Activated CD4-positive, alpha-beta memory T cell treated with anti-CD3 and anti-CD28 coated beads for 36 hours (primary cell): ENCODE measurements at regions not wholly inside any gene's neighbourhood (a gene's known extent, or its start where the extent isn't known, plus 50 kb on each side); places are given as distances from the start of the nearest gene placed in this dataset.
"Not testable (repeated sequence)": the region's sequence is repeated elsewhere in the genome, so short reads cannot be mapped to it uniquely, and the experiment has no call there.

ENCODE experiments used
- CTCF ChIA-PET: fragments of 350-600 bp; sonication (Branson Sonifier 250); formaldehyde crosslinking; loops from one replicate; lab custom pipeline; 2021; ENCODE audit warnings: antibody characterized with exemption, inconsistent platforms; lab: Charles Lee
- POLR2A ChIA-PET: fragments of 350-600 bp; sonication (Branson Sonifier 250); formaldehyde crosslinking; loops from one replicate; lab custom pipeline; 2021; ENCODE audit warnings: antibody characterized with exemption; lab: Charles Lee
- DNase-seq: peaks from one replicate; pipeline ENCODE4 v3.0.0-alpha.2; 2020
- H3K27ac Mint-ChIP-seq: one replicate; pipeline ENCODE4 v1.8.0; 2021; ENCODE audit warnings: mixed read lengths
- H3K27me3 Mint-ChIP-seq: one replicate; pipeline ENCODE4 v1.8.0; 2021; ENCODE audit warnings: mixed read lengths
- H3K36me3 Mint-ChIP-seq: one replicate; pipeline ENCODE4 v1.8.0; 2021; ENCODE audit warnings: mixed read lengths
- H3K4me1 Mint-ChIP-seq: one replicate; pipeline ENCODE4 v1.8.0; 2021; ENCODE audit warnings: low read depth, mixed read lengths
- H3K4me3 Mint-ChIP-seq: one replicate; pipeline ENCODE4 v1.8.0; 2021; ENCODE audit warnings: mild to moderate bottlenecking, mixed read lengths
- H3K9me3 Mint-ChIP-seq: one replicate; pipeline ENCODE4 v1.8.0; 2021; ENCODE audit warnings: mixed read lengths
- intact Hi-C: fragments of 100-400 bp; cut with micrococcal nuclease; formaldehyde crosslinking; loops from one replicate; pipeline ENCODE4 v1.15.1; 2023

DNA sequence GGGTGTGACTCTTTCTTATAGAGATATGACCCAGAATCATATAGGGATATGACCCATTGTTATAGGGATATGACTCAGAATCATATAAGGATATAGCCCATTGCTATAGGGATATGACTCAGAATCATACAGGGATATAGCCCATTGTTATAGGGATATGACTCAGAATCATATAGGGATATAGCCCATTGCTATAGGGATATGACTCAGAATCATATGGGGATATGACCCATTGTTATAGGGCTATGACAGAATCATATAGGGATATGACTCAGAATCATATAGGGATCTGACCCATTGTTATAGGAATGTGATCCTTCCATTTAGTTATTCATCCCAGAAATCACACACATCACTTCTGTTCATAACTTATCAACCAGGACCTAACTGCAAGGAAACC is 312.2 kb upstream of the ADARB2 start:
- Mint-ChIP-seq H3K27me3 (no peaks in the 10 kb centered on the region), H3K4me3 (no peak overlapping the region), H3K27ac (no peak overlapping the region), H3K9me3 (peaks cover 8% of the 10 kb centered on the region), H3K36me3 (no peaks in the 10 kb centered on the region), H3K4me1 (no peaks in the 10 kb centered on the region)
- CTCF ChIA-PET, result no interaction called here
- intact Hi-C loops, result no loop called here
- no peak for DNase-seq
- POLR2A ChIA-PET, result no interaction called here

DNA sequence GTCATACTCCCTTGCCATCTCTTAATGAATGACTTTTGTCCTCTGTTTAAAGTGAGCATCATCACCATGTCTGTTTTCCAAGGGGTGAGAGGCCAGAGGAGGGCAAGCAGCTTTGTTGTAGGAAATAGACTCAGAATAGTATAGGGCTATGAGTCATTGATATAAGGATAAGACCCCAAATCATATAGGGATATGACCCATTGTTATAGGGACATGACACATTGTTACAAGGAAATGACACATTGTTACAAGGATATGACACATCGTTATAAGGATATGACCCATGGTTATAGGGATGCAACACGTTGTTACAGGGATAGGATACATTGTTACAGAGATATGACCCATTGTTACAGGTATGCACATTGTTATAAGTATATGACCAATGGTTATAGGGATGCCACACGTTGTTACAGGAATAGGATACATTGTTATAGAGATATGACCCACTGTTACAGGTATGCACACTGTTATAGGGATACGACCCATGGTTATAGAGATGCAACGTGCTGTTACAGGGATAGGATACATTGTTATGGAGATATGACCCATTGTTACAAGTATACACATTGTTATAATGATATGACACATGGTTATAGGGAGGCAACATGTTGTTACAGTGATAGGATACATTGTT is 311.1 kb upstream of the ADARB2 start:
- Mint-ChIP-seq H3K27ac (no peak overlapping the region), H3K4me3 (no peak overlapping the region), H3K9me3 (peaks cover 8% of the 10 kb centered on the region), H3K4me1 (no peaks in the 10 kb centered on the region), H3K36me3 (no peaks in the 10 kb centered on the region), H3K27me3 (no peaks in the 10 kb centered on the region)
- intact Hi-C loops, result no loop called here
- ChIA-PET POLR2A (no interaction called here), CTCF (no interaction called here)
- no peak for DNase-seq

DNA sequence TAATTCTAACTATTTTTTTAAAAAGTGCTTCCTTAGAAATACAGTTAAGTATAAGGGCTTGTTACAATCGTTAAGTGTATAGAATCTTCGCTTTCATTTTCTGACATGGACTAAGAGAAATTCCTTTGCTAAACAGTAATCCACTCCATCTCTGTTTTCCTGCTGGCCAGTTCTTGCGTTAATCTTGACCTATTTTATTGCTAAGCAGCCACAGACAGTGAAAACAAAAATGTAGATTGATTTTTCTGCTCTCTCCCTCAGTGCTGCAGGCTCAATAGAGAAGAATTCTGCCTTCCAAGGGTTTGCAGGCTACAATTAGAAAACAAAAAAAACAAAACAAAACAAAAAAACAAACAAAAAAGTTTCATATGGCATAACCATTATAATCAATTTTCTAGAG is 310.4 kb upstream of the ADARB2 start:
- CTCF ChIA-PET, result no interaction called here
- intact Hi-C loops, result no loop called here
- POLR2A ChIA-PET, result no interaction called here
- Mint-ChIP-seq H3K27ac (no peak overlapping the region), H3K9me3 (peaks cover 8% of the 10 kb centered on the region), H3K4me1 (no peaks in the 10 kb centered on the region), H3K27me3 (no peaks in the 10 kb centered on the region), H3K4me3 (no peak overlapping the region), H3K36me3 (no peaks in the 10 kb centered on the region)
- DNase-seq, result no peak

DNA sequence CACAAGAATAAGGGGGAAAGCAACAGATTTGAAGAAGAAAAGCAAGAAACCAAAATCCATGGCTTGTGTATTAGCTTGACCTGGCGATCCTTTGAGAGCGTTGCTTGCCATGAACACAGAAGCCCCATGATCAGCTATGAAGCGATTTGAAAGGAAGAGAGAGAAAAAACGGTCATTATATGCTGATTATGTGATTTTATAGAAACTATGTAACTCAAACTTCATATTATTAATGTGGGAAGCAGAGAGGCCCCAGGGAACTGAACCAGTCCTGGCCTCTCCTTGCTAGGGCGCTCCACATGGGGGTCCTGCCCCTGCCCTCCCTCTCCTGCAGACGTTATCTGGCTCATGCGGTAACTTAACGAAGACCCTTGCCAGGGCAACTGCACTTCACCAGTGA is 306.1 kb upstream of the ADARB2 start:
- CTCF ChIA-PET, result no interaction called here
- Mint-ChIP-seq H3K36me3 (no peaks in the 10 kb centered on the region), H3K27ac (no peak overlapping the region), H3K27me3 (no peaks in the 10 kb centered on the region), H3K9me3 (peaks cover 1% of the 10 kb centered on the region), H3K4me1 (no peaks in the 10 kb centered on the region), H3K4me3 (no peak overlapping the region)
- POLR2A ChIA-PET, result no interaction called here
- intact Hi-C loops, result no loop called here
- DNase-seq, result no peak

DNA sequence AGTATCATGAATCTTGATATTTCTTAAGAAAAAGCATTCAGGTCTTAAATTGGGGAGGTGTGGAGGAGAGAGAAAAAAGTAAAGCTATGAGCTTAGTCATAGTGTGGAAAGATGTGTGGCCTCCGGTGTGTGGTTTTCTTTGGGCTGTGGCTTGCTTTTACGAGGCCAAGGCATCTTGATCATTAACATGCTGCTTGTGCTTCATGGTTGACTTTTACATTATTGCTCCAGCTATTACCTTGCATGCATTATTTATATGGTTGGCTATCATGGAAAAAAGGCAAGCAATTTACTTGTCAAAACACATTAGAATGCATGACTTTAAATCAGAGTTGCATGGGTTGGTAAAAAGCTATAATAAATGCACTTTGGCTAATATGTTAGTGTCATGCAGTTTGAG is 300.7 kb upstream of the ADARB2 start:
- intact Hi-C loops, result no loop called here
- peaks cover 2% of the 10 kb centered on the region for H3K36me3 Mint-ChIP-seq
- H3K9me3 Mint-ChIP-seq, result peaks cover 6% of the 10 kb centered on the region
- CTCF ChIA-PET, result no interaction called here
- H3K27ac Mint-ChIP-seq, result no peak overlapping the region
- DNase-seq, result no peak
- H3K27me3 Mint-ChIP-seq, result peaks cover 2% of the 10 kb centered on the region
- H3K4me3 Mint-ChIP-seq, result no peak overlapping the region
- POLR2A ChIA-PET, result no interaction called here
- no peaks in the 10 kb centered on the region for H3K4me1 Mint-ChIP-seq

DNA sequence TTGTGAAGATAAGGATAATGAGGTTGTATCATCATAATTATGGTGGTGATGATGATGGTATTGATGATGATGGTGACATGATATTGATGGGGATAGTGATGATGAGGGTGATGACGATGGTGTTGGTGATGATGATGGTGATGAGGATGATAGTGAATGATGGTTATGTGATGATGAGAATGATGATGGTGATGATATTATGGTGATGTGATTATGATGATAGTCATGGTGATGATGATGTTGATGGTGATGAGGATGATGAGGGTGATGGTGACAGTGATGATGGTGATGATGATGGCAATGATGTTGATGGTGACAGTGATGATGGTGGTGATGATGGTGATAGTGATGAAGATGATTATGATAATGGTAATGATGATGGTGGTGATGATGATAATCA is 299.9 kb upstream of the ADARB2 start:
- peaks cover 6% of the 10 kb centered on the region for H3K9me3 Mint-ChIP-seq
- no peak overlapping the region for H3K27ac Mint-ChIP-seq
- H3K4me3 Mint-ChIP-seq, result no peak overlapping the region
- H3K27me3 Mint-ChIP-seq, result peaks cover 2% of the 10 kb centered on the region
- no peaks in the 10 kb centered on the region for H3K4me1 Mint-ChIP-seq
- ChIA-PET CTCF (no interaction called here), POLR2A (no interaction called here)
- intact Hi-C loops, result no loop called here
- DNase-seq, result no peak
- H3K36me3 Mint-ChIP-seq, result peaks cover 2% of the 10 kb centered on the region

DNA sequence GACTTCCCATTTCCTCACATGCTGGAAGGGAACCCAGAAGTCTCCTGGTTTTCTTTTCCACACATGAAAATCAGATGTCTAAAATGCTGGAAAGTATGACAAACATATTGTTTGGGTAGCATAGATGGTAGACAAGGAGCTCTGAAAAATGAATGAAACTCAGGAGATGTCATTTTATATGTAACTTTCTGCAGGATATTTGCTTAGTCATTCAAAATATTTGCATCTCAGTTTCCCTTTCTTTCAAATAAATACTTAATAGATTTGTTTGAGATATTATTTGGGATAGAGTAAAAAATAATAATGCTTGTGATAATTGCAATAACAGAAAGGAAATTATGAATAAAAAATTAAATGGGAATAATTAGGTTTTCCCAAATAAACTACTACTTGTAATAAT is 298.9 kb upstream of the ADARB2 start:
- no peak for DNase-seq
- intact Hi-C loops, result no loop called here
- ChIA-PET POLR2A (no interaction called here), CTCF (no interaction called here)
- H3K9me3 Mint-ChIP-seq, result peaks cover 6% of the 10 kb centered on the region
- H3K4me1 Mint-ChIP-seq, result no peaks in the 10 kb centered on the region
- no peak overlapping the region for H3K27ac Mint-ChIP-seq
- peaks cover 2% of the 10 kb centered on the region for H3K36me3 Mint-ChIP-seq
- H3K4me3 Mint-ChIP-seq, result no peak overlapping the region
- peaks cover 2% of the 10 kb centered on the region for H3K27me3 Mint-ChIP-seq

DNA sequence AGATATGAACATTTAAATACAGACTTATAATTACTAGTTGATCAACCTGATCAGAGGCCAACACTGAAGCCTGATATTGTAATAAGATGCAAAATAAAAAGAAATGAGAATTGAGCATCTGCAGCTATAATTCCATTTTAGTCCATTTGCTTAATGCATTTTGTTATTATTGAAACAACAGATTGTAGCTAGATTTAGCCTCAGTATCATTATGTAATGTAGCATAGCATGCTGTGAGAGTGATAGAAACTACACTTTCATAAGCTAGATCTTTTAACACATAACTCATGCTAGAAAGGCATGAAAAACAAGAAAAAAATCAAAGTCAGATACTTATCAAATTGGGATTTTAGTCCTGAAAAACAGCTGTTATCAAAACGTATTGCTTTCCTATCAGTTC is 292.7 kb upstream of the ADARB2 start:
- CTCF ChIA-PET, result no interaction called here
- intact Hi-C loops, result no loop called here

DNA sequence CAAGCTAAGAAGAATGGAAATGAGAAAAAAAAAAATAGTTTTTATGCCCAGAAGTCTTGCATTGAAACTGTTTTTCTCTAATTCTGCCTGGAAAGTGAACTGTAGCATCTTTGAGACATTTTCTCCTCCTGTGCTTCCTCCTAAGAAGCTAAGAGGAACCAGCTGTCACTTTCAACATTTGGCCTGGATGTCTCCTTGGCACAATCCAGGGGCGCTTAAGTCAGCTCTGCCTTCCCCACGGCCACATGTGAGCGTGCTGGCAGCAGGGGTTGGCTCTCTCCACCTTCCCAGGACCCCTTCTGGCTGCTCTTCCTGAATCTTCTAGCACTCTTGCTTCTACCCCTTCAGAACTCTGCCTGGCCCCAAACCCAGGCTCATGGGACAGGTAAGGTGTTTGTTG is 289.6 kb upstream of the ADARB2 start:
- DNase-seq, result no peak
- no peak overlapping the region for H3K27ac Mint-ChIP-seq
- H3K4me3 Mint-ChIP-seq, result no peak overlapping the region
- no peaks in the 10 kb centered on the region for H3K9me3 Mint-ChIP-seq
- H3K27me3 Mint-ChIP-seq, result no peaks in the 10 kb centered on the region
- intact Hi-C loops, result no loop called here
- H3K36me3 Mint-ChIP-seq, result no peaks in the 10 kb centered on the region
- ChIA-PET POLR2A (interaction anchor here (0.6 kb wide), 1 partner anchor 984 kb away, joined by 3 read pairs; no protein-coding TSS in a partner anchor), CTCF (no interaction called here)
- no peaks in the 10 kb centered on the region for H3K4me1 Mint-ChIP-seq

More for the DNA sequence above, 292.7 kb upstream of the ADARB2 start:
- POLR2A ChIA-PET, result no interaction called here
- H3K36me3 Mint-ChIP-seq, result peaks cover 1% of the 10 kb centered on the region
- H3K4me1 Mint-ChIP-seq, result no peaks in the 10 kb centered on the region
- DNase-seq, result no peak
- no peak overlapping the region for H3K27ac Mint-ChIP-seq
- H3K9me3 Mint-ChIP-seq, result peaks cover 2% of the 10 kb centered on the region
- H3K4me3 Mint-ChIP-seq, result no peak overlapping the region
- H3K27me3 Mint-ChIP-seq, result peaks cover 1% of the 10 kb centered on the region

DNA sequence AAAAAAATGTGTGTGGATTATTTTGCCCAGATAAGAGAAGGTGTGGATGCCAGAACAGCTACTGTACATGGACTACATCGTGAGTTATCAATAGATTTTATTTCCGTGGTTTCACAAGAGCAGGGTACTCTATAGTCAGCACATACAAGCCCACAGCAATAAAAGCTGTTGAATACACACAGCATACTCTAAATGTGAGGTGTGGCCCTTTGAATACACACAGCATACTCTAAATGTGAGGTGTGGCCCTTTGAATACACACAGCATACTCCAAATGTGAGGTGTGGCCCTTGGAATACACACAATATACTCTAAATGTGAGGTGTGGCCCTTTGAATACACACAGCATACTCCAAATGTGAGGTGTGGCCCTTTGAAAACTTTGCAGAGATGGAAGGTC is 287.4 kb upstream of the ADARB2 start:
- intact Hi-C loops, DNase-seq, H3K4me3 Mint-ChIP-seq, CTCF ChIA-PET, H3K4me1 Mint-ChIP-seq, H3K36me3 Mint-ChIP-seq, H3K27ac Mint-ChIP-seq, POLR2A ChIA-PET, H3K9me3 Mint-ChIP-seq, H3K27me3 Mint-ChIP-seq: not testable (repeated sequence)

DNA sequence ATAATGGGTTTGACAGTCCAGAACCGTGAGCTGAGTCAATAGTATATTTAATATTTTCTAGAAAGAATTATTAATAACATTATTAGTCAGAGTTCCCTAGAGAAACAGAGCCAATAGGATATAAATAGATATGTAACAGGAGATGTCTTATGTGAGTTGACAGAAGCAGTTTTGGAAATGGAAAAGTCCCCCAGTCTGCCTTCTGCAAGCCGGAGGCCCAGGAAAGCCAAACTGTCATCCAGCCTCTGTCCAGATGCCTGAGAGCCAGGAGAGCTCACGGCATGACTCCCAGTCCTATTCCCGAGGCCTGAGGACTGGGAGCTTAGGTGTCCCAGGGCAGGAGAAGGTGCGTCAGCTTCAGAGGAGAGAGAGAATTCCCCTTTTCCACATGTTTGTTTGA is 286.4 kb upstream of the ADARB2 start:
- Mint-ChIP-seq H3K4me1 (no peaks in the 10 kb centered on the region), H3K36me3 (no peaks in the 10 kb centered on the region), H3K27ac (no peak overlapping the region), H3K4me3 (no peak overlapping the region), H3K9me3 (no peaks in the 10 kb centered on the region), H3K27me3 (no peaks in the 10 kb centered on the region)
- no peak for DNase-seq
- intact Hi-C loops, result no loop called here
- ChIA-PET CTCF (no interaction called here), POLR2A (no interaction called here)

DNA sequence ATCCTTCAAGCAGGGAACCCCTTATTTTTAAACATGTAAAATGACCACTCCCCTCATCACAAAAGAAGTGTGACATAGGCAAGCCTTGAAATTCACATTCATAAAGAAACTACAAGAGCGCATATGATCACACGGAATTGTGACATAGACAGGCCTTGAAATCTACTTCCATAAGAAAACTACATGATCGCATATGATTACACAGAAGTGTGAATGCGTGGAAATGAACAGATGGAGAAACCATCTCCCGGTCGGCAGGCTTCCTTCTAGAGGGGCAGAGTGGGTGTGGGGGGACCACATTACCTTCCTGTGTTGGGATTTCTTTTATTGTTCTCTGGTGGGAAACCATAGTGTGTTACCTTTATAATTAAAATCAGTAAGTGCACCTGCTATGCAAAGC is 285.1 kb upstream of the ADARB2 start:
- Mint-ChIP-seq H3K9me3 (no peaks in the 10 kb centered on the region), H3K27me3 (no peaks in the 10 kb centered on the region), H3K36me3 (no peaks in the 10 kb centered on the region), H3K4me3 (no peak overlapping the region), H3K27ac (no peak overlapping the region), H3K4me1 (no peaks in the 10 kb centered on the region)
- no peak for DNase-seq
- POLR2A ChIA-PET, result no interaction called here
- intact Hi-C loops, result no loop called here
- CTCF ChIA-PET, result no interaction called here

DNA sequence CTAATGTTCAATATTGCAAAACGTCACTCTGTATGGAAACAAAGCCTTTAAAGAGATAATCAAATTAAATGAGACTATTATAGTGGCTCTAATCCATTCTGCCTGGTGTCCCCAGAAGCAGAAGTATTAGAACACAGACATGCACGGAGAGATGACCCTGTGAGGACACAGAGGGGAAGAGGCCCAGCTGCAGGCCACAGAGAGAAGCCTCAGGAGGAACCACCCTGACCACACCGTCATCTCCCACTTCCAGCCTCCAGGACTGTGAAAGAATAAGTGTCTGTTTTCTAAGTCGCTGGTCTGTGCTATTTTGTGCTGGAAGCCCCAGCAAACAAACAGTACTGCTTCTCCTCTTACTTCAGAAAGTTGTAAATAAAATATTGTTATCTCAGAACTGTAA is 283.5 kb upstream of the ADARB2 start:
- no peaks in the 10 kb centered on the region for H3K4me1 Mint-ChIP-seq
- no peak for DNase-seq
- H3K36me3 Mint-ChIP-seq, result no peaks in the 10 kb centered on the region
- intact Hi-C loops, result no loop called here
- no peaks in the 10 kb centered on the region for H3K27me3 Mint-ChIP-seq
- no peak overlapping the region for H3K27ac Mint-ChIP-seq
- H3K9me3 Mint-ChIP-seq, result no peaks in the 10 kb centered on the region
- no peak overlapping the region for H3K4me3 Mint-ChIP-seq
- ChIA-PET CTCF (no interaction called here), POLR2A (no interaction called here)
